ENCODE measurements at regions not wholly inside any gene's neighbourhood (a gene's known extent, or its start where the extent isn't known, plus 50 kb on each side); places are given as distances from the start of the nearest gene placed in this dataset.

GRCh38 chr4:119854364-119854763 lies 212.3 kb downstream of the MAD2L1 start:
- no peaks in the 10 kb centered on the region for H3K9me3 ChIP-seq
- no peak overlapping the region for H3K4me3 ChIP-seq (ENCODE audit: low read depth, low read length)
- H3K4me1 ChIP-seq: no peaks in the 10 kb centered on the region
- H3K36me3 ChIP-seq: no peaks in the 10 kb centered on the region
- H3K27me3 ChIP-seq: no peaks in the 10 kb centered on the region; the same call in 1 of the 2 replicates
- TF ChIP-seq CTCF (IDR thresholded peaks at IDR 0.05; ENCODE audit: low read depth, low read length): no peak
- no peak for DNase-seq

- Histone ChIP-seq H3K4me1 (no peaks in the 10 kb centered on the region), H3K27me3 (no peaks in the 10 kb centered on the region; the same call in 1 of the 2 replicates), H3K4me3 (ENCODE audit: low read depth, low read length) (no peak overlapping the region), H3K36me3 (no peaks in the 10 kb centered on the region), H3K9me3 (no peaks in the 10 kb centered on the region)
- TF ChIP-seq CTCF (IDR thresholded peaks at IDR 0.05; ENCODE audit: low read depth, low read length): no peak
- DNase-seq: no peak
Measured at GRCh38 chr4:119851649-119852048, 215.0 kb downstream of the MAD2L1 start.

GRCh38 chr4:119841361-119841760 lies 212.8 kb upstream of the PDE5A start:
- no peak for DNase-seq
- Histone ChIP-seq H3K4me3 (ENCODE audit: low read depth, low read length) (no peak overlapping the region), H3K36me3 (no peaks in the 10 kb centered on the region), H3K4me1 (no peaks in the 10 kb centered on the region), H3K27me3 (no peaks in the 10 kb centered on the region), H3K9me3 (no peaks in the 10 kb centered on the region)
- no peak for TF ChIP-seq CTCF (IDR thresholded peaks at IDR 0.05; ENCODE audit: low read depth, low read length)

- H3K4me1 ChIP-seq: no peaks in the 10 kb centered on the region
- no peak overlapping the region for H3K4me3 ChIP-seq (ENCODE audit: low read depth, low read length)
- TF ChIP-seq CTCF (IDR thresholded peaks at IDR 0.05; ENCODE audit: low read depth, low read length): no peak
- H3K36me3 ChIP-seq: no peaks in the 10 kb centered on the region
- no peaks in the 10 kb centered on the region for H3K27me3 ChIP-seq
- DNase-seq: no peak
- no peaks in the 10 kb centered on the region for H3K9me3 ChIP-seq
Measured at GRCh38 chr4:119835613-119835910, 207.0 kb upstream of the PDE5A start.

GRCh38 chr4:119834906-119835612 lies 206.5 kb upstream of the PDE5A start:
- TF ChIP-seq CTCF (IDR thresholded peaks at IDR 0.05; ENCODE audit: low read depth, low read length): no peak
- Histone ChIP-seq H3K4me3 (ENCODE audit: low read depth, low read length) (no peak overlapping the region), H3K36me3 (no peaks in the 10 kb centered on the region), H3K27me3 (no peaks in the 10 kb centered on the region), H3K4me1 (no peaks in the 10 kb centered on the region), H3K9me3 (no peaks in the 10 kb centered on the region)
- no peak for DNase-seq

GRCh38 chr4:119833611-119834010 lies 205.0 kb upstream of the PDE5A start:
- no peak for TF ChIP-seq CTCF (IDR thresholded peaks at IDR 0.05; ENCODE audit: low read depth, low read length)
- no peaks in the 10 kb centered on the region for H3K27me3 ChIP-seq
- H3K4me1 ChIP-seq: no peaks in the 10 kb centered on the region
- DNase-seq: no peak
- no peak overlapping the region for H3K4me3 ChIP-seq (ENCODE audit: low read depth, low read length)
- no peaks in the 10 kb centered on the region for H3K36me3 ChIP-seq
- no peaks in the 10 kb centered on the region for H3K9me3 ChIP-seq
